ENCODE measurements at regions not wholly inside any gene's neighbourhood (a gene's known extent, or its start where the extent isn't known, plus 50 kb on each side); places are given as distances from the start of the nearest gene placed in this dataset.

DNA sequence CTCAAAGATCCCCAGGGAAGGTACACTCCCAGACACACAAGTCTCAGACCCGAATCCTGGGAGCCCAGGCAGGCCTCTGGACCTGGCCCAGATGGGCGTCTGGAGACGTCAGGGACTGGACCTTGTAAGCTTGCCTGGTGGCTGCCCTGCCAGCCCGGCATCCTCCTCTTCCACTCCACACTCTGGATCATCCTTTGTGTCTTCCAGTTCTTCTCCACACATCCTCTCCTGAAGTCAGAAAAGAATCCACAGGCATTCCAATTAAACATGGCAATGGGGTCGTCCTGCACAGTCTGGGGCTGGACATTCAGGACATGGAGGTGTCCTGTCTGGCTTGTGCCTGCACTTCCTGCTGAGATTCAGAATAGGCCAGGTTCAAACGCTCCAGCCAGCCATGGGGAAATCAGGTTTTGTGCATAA lies 208.8 kb upstream of the IGF1R start:
- DNase-seq (ENCODE audit: low read depth, low spot score) = no peak
- Histone ChIP-seq H3K9me1 (replicated peaks; ENCODE audit: control insufficient read depth, extremely low read depth, insufficient read depth, low read length) (no peaks in the 10 kb centered on the region), H2AFZ (ENCODE audit: low read depth, low read length) (no peak overlapping the region), H3K36me3 (ENCODE audit: control insufficient read depth in 2 of 2, extremely low read depth in 1 of 2, insufficient read depth in 2 of 2, low read length in 2 of 2) (no peaks in the 10 kb centered on the region), H4K20me1 (replicated peaks; ENCODE audit: control insufficient read depth, extremely low read depth, insufficient read depth, low read length) (no peaks in the 10 kb centered on the region), H3K4me2 (ENCODE audit: insufficient read depth, low read length) (no peak overlapping the region), H3K79me2 (ENCODE audit: control insufficient read depth, insufficient read depth, low read length) (no peaks in the 10 kb centered on the region), H3K9me3 (replicated peaks; ENCODE audit: control insufficient read depth, insufficient read depth, low read length) (no peaks in the 10 kb centered on the region), H3K27ac (ENCODE audit: insufficient read depth, low read depth, low read length) (no peak overlapping the region), H3K4me3 (replicated peaks in 1 of 3; ENCODE audit: insufficient read depth in 1 of 3, low read depth in 1 of 3, low read length in 3 of 3) (no peak overlapping the region), H3K4me1 (ENCODE audit: control insufficient read depth, extremely low read depth, insufficient read depth, low read length) (no peaks in the 10 kb centered on the region), H3K9ac (replicated peaks; ENCODE audit: extremely low read depth, insufficient read depth, low read length) (no peak overlapping the region), H3K27me3 (ENCODE audit: control insufficient read depth in 2 of 2, insufficient read depth in 2 of 2, low read length in 2 of 2) (no peaks in the 10 kb centered on the region)
- CTCF ChIA-PET = no interaction called here
- POLR2A ChIA-PET = no interaction called here
- BruUV-seq (replicated peaks) = no TSS peak
- intact Hi-C loops (cut with micrococcal nuclease) (no loop called here), dilution Hi-C loops (cut with MboI; ENCODE audit: extremely low pct_ligation_motif_present, low sequenced_read_pairs) (no loop called here)
- TF ChIP-seq POLR2A (IDR thresholded peaks at IDR 0.05; ENCODE audit: low read depth, low read length) (no peak), GATA2 (IDR thresholded peaks at IDR 0.05; ENCODE audit: insufficient read depth, insufficient read length, low read depth, low read length) (no peak), POLR2AphosphoS5 (IDR thresholded peaks at IDR 0.05; ENCODE audit: insufficient read depth, low read depth, low read length) (no peak), EZH2 (IDR thresholded peaks at IDR 0.05; ENCODE audit: borderline replicate concordance, low read depth, low read length, severe bottlenecking) (no peak), FOS (IDR thresholded peaks at IDR 0.05; ENCODE audit: borderline replicate concordance, insufficient read depth, low read length) (no peak), MYC (IDR thresholded peaks at IDR 0.05; ENCODE audit: low read depth, low read length) (no peak), JUN (IDR thresholded peaks at IDR 0.05; ENCODE audit: borderline replicate concordance, insufficient read depth, insufficient read length, low read depth) (no peak)
- FAIRE-seq = no peak

GRCh38 chr15:98440917-98441316 lies 207.4 kb upstream of the IGF1R start:
- Histone ChIP-seq H3K9me1 (replicated peaks; ENCODE audit: control insufficient read depth, extremely low read depth, insufficient read depth, low read length) (no peaks in the 10 kb centered on the region), H4K20me1 (replicated peaks; ENCODE audit: control insufficient read depth, extremely low read depth, insufficient read depth, low read length) (no peaks in the 10 kb centered on the region), H3K9ac (replicated peaks; ENCODE audit: extremely low read depth, insufficient read depth, low read length) (no peak overlapping the region), H2AFZ (ENCODE audit: low read depth, low read length) (no peak overlapping the region), H3K9me3 (replicated peaks; ENCODE audit: control insufficient read depth, insufficient read depth, low read length) (no peaks in the 10 kb centered on the region), H3K27ac (ENCODE audit: insufficient read depth, low read depth, low read length) (no peak overlapping the region), H3K4me3 (replicated peaks in 1 of 3; ENCODE audit: insufficient read depth in 1 of 3, low read depth in 1 of 3, low read length in 3 of 3) (no peak overlapping the region), H3K27me3 (ENCODE audit: control insufficient read depth in 2 of 2, insufficient read depth in 2 of 2, low read length in 2 of 2) (no peaks in the 10 kb centered on the region), H3K36me3 (ENCODE audit: control insufficient read depth in 2 of 2, extremely low read depth in 1 of 2, insufficient read depth in 2 of 2, low read length in 2 of 2) (no peaks in the 10 kb centered on the region), H3K4me2 (ENCODE audit: insufficient read depth, low read length) (no peak overlapping the region), H3K4me1 (ENCODE audit: control insufficient read depth, extremely low read depth, insufficient read depth, low read length) (no peaks in the 10 kb centered on the region), H3K79me2 (ENCODE audit: control insufficient read depth, insufficient read depth, low read length) (no peaks in the 10 kb centered on the region)
- intact Hi-C loops (cut with micrococcal nuclease) (loop anchor here (10.0 kb wide), 1 partner anchor 344 kb away; no protein-coding TSS in a partner anchor), dilution Hi-C loops (cut with MboI; ENCODE audit: extremely low pct_ligation_motif_present, low sequenced_read_pairs) (no loop called here)
- no TSS peak for BruUV-seq (replicated peaks)
- ChIA-PET POLR2A (no interaction called here), CTCF (interaction anchor here (0.9 to 1.5 kb wide), 3 partner anchors 635 to 660 kb away, joined by 3 to 15 read pairs (median 3); no protein-coding TSS in a partner anchor)
- no peak for FAIRE-seq
- no peak for DNase-seq (ENCODE audit: low read depth, low spot score)
- TF ChIP-seq POLR2A (IDR thresholded peaks at IDR 0.05; ENCODE audit: low read depth, low read length) (no peak), POLR2AphosphoS5 (IDR thresholded peaks at IDR 0.05; ENCODE audit: insufficient read depth, low read depth, low read length) (no peak), JUN (IDR thresholded peaks at IDR 0.05; ENCODE audit: borderline replicate concordance, insufficient read depth, insufficient read length, low read depth) (no peak), FOS (IDR thresholded peaks at IDR 0.05; ENCODE audit: borderline replicate concordance, insufficient read depth, low read length) (no peak), EZH2 (IDR thresholded peaks at IDR 0.05; ENCODE audit: borderline replicate concordance, low read depth, low read length, severe bottlenecking) (no peak), GATA2 (IDR thresholded peaks at IDR 0.05; ENCODE audit: insufficient read depth, insufficient read length, low read depth, low read length) (no peak), MYC (IDR thresholded peaks at IDR 0.05; ENCODE audit: low read depth, low read length) (no peak)
- TF ChIP-seq, protein P1, sequence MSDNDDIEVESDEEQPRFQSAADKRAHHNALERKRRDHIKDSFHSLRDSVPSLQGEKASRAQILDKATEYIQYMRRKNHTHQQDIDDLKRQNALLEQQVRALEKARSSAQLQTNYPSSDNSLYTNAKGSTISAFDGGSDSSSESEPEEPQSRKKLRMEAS (IDR thresholded peaks at IDR 0.05; ENCODE audit: insufficient read depth, insufficient read length) = no peak
- TF ChIP-seq, protein P2, sequence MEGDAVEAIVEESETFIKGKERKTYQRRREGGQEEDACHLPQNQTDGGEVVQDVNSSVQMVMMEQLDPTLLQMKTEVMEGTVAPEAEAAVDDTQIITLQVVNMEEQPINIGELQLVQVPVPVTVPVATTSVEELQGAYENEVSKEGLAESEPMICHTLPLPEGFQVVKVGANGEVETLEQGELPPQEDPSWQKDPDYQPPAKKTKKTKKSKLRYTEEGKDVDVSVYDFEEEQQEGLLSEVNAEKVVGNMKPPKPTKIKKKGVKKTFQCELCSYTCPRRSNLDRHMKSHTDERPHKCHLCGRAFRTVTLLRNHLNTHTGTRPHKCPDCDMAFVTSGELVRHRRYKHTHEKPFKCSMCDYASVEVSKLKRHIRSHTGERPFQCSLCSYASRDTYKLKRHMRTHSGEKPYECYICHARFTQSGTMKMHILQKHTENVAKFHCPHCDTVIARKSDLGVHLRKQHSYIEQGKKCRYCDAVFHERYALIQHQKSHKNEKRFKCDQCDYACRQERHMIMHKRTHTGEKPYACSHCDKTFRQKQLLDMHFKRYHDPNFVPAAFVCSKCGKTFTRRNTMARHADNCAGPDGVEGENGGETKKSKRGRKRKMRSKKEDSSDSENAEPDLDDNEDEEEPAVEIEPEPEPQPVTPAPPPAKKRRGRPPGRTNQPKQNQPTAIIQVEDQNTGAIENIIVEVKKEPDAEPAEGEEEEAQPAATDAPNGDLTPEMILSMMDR (IDR thresholded peaks at IDR 0.05; ENCODE audit: extremely low read depth in 1 of 2, insufficient read depth in 1 of 2, low read depth in 1 of 2, low read length in 2 of 2) = no peak
